HG03558 (cell line): ENCODE measurements at regions not wholly inside any gene's neighbourhood (a gene's known extent, or its start where the extent isn't known, plus 50 kb on each side); places are given as distances from the start of the nearest gene placed in this dataset.

Source experiments
- ATAC-seq: cut with Tn5 transposase; IDR thresholded peaks from one replicate; pipeline ENCODE4 v1.9.1; 2021; ENCODE audit warnings: moderate number of reproducible peaks; ENCODE audit not compliant: unreplicated experiment; ENCODE audit errors: extremely low read depth

- no peak for ATAC-seq
Measured at GRCh38 chr10:78691301-78692030, 377.3 kb upstream of the ZMIZ1 start.

- ATAC-seq = no peak
Measured at GRCh38 chr10:78692071-78692470, 376.7 kb upstream of the ZMIZ1 start.

- no peak for ATAC-seq
Measured at GRCh38 chr10:78695846-78696245, 372.9 kb upstream of the ZMIZ1 start.

- no peak for ATAC-seq
Measured at GRCh38 chr10:78696791-78697395, 371.9 kb upstream of the ZMIZ1 start.

- ATAC-seq = no peak
Measured at GRCh38 chr10:78699971-78700370, 368.8 kb upstream of the ZMIZ1 start.

GRCh38 chr10:78700413-78700812 lies 368.4 kb upstream of the ZMIZ1 start:
- no peak for ATAC-seq

- no peak for ATAC-seq
Measured at GRCh38 chr10:78700816-78701520, 367.8 kb upstream of the ZMIZ1 start.

- no peak for ATAC-seq
Measured at GRCh38 chr10:78702186-78702585, 366.6 kb upstream of the ZMIZ1 start.

GRCh38 chr10:78702876-78703275 lies 365.9 kb upstream of the ZMIZ1 start:
- no peak for ATAC-seq

- no peak for ATAC-seq
Measured at GRCh38 chr10:78703593-78703992, 365.2 kb upstream of the ZMIZ1 start.

GRCh38 chr10:78706256-78706655 lies 362.5 kb upstream of the ZMIZ1 start:
- ATAC-seq = no peak

GRCh38 chr10:78706726-78707540 lies 361.8 kb upstream of the ZMIZ1 start:
- ATAC-seq = no peak

GRCh38 chr10:78707745-78708144 lies 361.0 kb upstream of the ZMIZ1 start:
- no peak for ATAC-seq

- ATAC-seq = no peak
Measured at GRCh38 chr10:78712147-78712546, 356.6 kb upstream of the ZMIZ1 start.

- no peak for ATAC-seq
Measured at GRCh38 chr10:78713659-78714058, 355.1 kb upstream of the ZMIZ1 start.

GRCh38 chr10:78714225-78714624 lies 354.5 kb upstream of the ZMIZ1 start:
- no peak for ATAC-seq

GRCh38 chr10:78715435-78715834 lies 353.3 kb upstream of the ZMIZ1 start:
- ATAC-seq = no peak

- no peak for ATAC-seq
Measured at GRCh38 chr10:78716043-78716660, 352.6 kb upstream of the ZMIZ1 start.

GRCh38 chr10:78717200-78717599 lies 351.6 kb upstream of the ZMIZ1 start:
- no peak for ATAC-seq

GRCh38 chr10:78718032-78718572 lies 350.7 kb upstream of the ZMIZ1 start:
- ATAC-seq = no peak
